H1 (cell line): ENCODE measurements at regions not wholly inside any gene's neighbourhood (a gene's known extent, or its start where the extent isn't known, plus 50 kb on each side); places are given as distances from the start of the nearest gene placed in this dataset.

Experiments
- NRF1 ChIP-seq: IDR thresholded peaks from 2 replicates; pipeline ENCODE4 v1.6.1; 2011; ENCODE audit warnings: mild to moderate bottlenecking, low read depth, low read length, improper control_type of control experiment
- TF ChIP-seq, protein P1 (sequence below): fragments of 300-600 bp; sonication (generic); IDR thresholded peaks from 2 replicates; pipeline ENCODE4 v1.7.1; 2012; ENCODE audit warnings: low read length, moderate library complexity, mild to moderate bottlenecking, inconsistent platforms; ENCODE audit not compliant: insufficient replicate concordance

DNA sequence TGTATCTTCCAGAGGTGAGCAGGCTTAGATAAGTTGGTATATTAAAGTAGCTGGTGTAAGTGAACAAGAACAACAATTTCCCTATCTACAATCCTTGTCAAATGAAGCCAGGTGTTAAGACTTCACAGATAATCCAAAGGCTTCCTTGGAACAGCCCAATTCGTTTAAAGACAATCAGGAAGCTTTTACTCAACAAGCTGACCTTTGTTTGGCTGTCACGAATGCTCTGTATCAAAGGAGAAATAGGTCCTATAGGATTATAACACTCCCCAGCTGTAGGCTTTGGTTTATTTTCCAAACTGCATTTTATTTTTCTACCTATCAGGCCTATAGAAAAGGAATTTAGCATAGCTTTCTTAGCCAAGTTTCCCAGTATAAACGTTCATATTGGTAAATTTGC lies 766.5 kb upstream of the GOT2 start (continued):
- TF ChIP-seq, protein P1, sequence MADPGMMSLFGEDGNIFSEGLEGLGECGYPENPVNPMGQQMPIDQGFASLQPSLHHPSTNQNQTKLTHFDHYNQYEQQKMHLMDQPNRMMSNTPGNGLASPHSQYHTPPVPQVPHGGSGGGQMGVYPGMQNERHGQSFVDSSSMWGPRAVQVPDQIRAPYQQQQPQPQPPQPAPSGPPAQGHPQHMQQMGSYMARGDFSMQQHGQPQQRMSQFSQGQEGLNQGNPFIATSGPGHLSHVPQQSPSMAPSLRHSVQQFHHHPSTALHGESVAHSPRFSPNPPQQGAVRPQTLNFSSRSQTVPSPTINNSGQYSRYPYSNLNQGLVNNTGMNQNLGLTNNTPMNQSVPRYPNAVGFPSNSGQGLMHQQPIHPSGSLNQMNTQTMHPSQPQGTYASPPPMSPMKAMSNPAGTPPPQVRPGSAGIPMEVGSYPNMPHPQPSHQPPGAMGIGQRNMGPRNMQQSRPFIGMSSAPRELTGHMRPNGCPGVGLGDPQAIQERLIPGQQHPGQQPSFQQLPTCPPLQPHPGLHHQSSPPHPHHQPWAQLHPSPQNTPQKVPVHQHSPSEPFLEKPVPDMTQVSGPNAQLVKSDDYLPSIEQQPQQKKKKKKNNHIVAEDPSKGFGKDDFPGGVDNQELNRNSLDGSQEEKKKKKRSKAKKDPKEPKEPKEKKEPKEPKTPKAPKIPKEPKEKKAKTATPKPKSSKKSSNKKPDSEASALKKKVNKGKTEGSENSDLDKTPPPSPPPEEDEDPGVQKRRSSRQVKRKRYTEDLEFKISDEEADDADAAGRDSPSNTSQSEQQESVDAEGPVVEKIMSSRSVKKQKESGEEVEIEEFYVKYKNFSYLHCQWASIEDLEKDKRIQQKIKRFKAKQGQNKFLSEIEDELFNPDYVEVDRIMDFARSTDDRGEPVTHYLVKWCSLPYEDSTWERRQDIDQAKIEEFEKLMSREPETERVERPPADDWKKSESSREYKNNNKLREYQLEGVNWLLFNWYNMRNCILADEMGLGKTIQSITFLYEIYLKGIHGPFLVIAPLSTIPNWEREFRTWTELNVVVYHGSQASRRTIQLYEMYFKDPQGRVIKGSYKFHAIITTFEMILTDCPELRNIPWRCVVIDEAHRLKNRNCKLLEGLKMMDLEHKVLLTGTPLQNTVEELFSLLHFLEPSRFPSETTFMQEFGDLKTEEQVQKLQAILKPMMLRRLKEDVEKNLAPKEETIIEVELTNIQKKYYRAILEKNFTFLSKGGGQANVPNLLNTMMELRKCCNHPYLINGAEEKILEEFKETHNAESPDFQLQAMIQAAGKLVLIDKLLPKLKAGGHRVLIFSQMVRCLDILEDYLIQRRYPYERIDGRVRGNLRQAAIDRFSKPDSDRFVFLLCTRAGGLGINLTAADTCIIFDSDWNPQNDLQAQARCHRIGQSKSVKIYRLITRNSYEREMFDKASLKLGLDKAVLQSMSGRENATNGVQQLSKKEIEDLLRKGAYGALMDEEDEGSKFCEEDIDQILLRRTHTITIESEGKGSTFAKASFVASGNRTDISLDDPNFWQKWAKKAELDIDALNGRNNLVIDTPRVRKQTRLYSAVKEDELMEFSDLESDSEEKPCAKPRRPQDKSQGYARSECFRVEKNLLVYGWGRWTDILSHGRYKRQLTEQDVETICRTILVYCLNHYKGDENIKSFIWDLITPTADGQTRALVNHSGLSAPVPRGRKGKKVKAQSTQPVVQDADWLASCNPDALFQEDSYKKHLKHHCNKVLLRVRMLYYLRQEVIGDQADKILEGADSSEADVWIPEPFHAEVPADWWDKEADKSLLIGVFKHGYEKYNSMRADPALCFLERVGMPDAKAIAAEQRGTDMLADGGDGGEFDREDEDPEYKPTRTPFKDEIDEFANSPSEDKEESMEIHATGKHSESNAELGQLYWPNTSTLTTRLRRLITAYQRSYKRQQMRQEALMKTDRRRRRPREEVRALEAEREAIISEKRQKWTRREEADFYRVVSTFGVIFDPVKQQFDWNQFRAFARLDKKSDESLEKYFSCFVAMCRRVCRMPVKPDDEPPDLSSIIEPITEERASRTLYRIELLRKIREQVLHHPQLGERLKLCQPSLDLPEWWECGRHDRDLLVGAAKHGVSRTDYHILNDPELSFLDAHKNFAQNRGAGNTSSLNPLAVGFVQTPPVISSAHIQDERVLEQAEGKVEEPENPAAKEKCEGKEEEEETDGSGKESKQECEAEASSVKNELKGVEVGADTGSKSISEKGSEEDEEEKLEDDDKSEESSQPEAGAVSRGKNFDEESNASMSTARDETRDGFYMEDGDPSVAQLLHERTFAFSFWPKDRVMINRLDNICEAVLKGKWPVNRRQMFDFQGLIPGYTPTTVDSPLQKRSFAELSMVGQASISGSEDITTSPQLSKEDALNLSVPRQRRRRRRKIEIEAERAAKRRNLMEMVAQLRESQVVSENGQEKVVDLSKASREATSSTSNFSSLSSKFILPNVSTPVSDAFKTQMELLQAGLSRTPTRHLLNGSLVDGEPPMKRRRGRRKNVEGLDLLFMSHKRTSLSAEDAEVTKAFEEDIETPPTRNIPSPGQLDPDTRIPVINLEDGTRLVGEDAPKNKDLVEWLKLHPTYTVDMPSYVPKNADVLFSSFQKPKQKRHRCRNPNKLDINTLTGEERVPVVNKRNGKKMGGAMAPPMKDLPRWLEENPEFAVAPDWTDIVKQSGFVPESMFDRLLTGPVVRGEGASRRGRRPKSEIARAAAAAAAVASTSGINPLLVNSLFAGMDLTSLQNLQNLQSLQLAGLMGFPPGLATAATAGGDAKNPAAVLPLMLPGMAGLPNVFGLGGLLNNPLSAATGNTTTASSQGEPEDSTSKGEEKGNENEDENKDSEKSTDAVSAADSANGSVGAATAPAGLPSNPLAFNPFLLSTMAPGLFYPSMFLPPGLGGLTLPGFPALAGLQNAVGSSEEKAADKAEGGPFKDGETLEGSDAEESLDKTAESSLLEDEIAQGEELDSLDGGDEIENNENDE, result no peak
- TF ChIP-seq NRF1, result no peak
